Body of pancreas (tissue), 4 donors: ENCODE measurements at regions not wholly inside any gene's neighbourhood (a gene's known extent, or its start where the extent isn't known, plus 50 kb on each side); places are given as distances from the start of the nearest gene placed in this dataset.
"Not testable (repeated sequence)": the region's sequence is repeated elsewhere in the genome, so short reads cannot be mapped to it uniquely, and the experiment has no call there.

Experiments
- ATAC-seq: fragments of 150-250 bp; one replicate; pipeline ENCODE4 v1.9.1; 2016
- DNase-seq, 4 donors: peaks; one replicate each; pipeline ENCODE4 v3.0.0-alpha.2; 2019
- H3K27ac ChIP-seq, 4 donors: fragments of 200-600 bp; sonication (generic); 1 replicate in 3 of 4; 2 replicates in 1 of 4; pipeline versions ENCODE4 v1.5.1 to v1.6.1; 2016 to 2019; ENCODE audit warnings: mild to moderate bottlenecking in 1 of 4, mixed read lengths in 1 of 4, moderate library complexity in 1 of 4
- H3K27me3 ChIP-seq, 2 donors: fragments of 200-600 bp; sonication (generic); one replicate each; pipeline ENCODE4 v1.6.0; 2016; ENCODE audit warnings: mild to moderate bottlenecking in 1 of 2
- H3K36me3 ChIP-seq, 2 donors: fragments of 200-600 bp; sonication (generic); replicated peaks in 1 of 2; 2 replicates each; pipeline ENCODE4 v1.5.1; 2016; ENCODE audit warnings: low read depth in 2 of 2; ENCODE audit not compliant: insufficient read depth in 1 of 2
- H3K4me1 ChIP-seq: fragments of 200-600 bp; sonication (generic); one replicate; pipeline ENCODE4 v1.6.0; 2016
- H3K4me3 ChIP-seq, 2 donors: fragments of 200-600 bp; sonication (generic); 1 replicate in 1 of 2; 2 replicates in 1 of 2; pipeline ENCODE4 v1.5.1; 2016 to 2019
- H3K9me3 ChIP-seq, 3 donors: fragments of 200-600 bp; sonication (generic); 1 replicate in 2 of 3; 2 replicates in 1 of 3; pipeline ENCODE4 v1.5.1; 2016
- CTCF ChIP-seq, 7 experiments: fragments of 450-650 bp in 4 of 7; fragments of 200-600 bp in 3 of 7; sonication (generic) in 3 of 7; IDR thresholded peaks; one replicate each; pipeline ENCODE4 v1.5.1; 2016 to 2019; ENCODE audit warnings: antibody characterized with exemption in 7 of 7
- POLR2A ChIP-seq, 3 donors: fragments of 450-650 bp; IDR thresholded peaks; one replicate each; pipeline ENCODE4 v1.6.1; 2016; ENCODE audit warnings: antibody characterized with exemption in 3 of 3, mild to moderate bottlenecking in 2 of 3
- WGBS, 2 donors: methylation state at CpG; one replicate each; pipeline ENCODE4 v1.1.5; 2017; 5-methylcytosine and 5-hydroxymethylcytosine counted together
- intact Hi-C: fragments of 100-400 bp; cut with DNase I; formaldehyde crosslinking; loops from one replicate; pipeline ENCODE4 v1.15.1; 2023

GRCh38 chr9:115808695-115809094, 344.9 kb upstream of the PAPPA start:
- 54 to 60% methylated on average over 5 of the region's 5 CpGs for WGBS, 2 donors
- H3K4me1 ChIP-seq, result peaks cover 8% of the 10 kb centered on the region
- TF ChIP-seq POLR2A (IDR thresholded peaks at IDR 0.05), result no peak
- no peak for TF ChIP-seq CTCF (IDR thresholded peaks at IDR 0.05)
- no peaks in the 10 kb centered on the region for H3K9me3 ChIP-seq
- DNase-seq, result no peak
- H3K27ac ChIP-seq, result no peak overlapping the region
- H3K36me3 ChIP-seq, result no peaks in the 10 kb centered on the region
- ATAC-seq, result no peak
- no peak overlapping the region for H3K4me3 ChIP-seq
- H3K27me3 ChIP-seq, result no peaks in the 10 kb centered on the region
- intact Hi-C loops, result no loop called here

GRCh38 chr9:115810166-115810565, 343.4 kb upstream of the PAPPA start:
- H3K4me3 ChIP-seq, result no peak overlapping the region
- ATAC-seq, result no peak
- DNase-seq, result no peak
- peaks cover 8% of the 10 kb centered on the region for H3K4me1 ChIP-seq
- no peaks in the 10 kb centered on the region for H3K36me3 ChIP-seq
- H3K27ac ChIP-seq, result no peak overlapping the region
- intact Hi-C loops, result no loop called here
- H3K27me3 ChIP-seq, result no peaks in the 10 kb centered on the region
- 35 to 45% methylated on average over 2 of the region's 2 CpGs for WGBS, 2 donors
- TF ChIP-seq CTCF (IDR thresholded peaks at IDR 0.05) (no peak), POLR2A (IDR thresholded peaks at IDR 0.05) (no peak)
- no peaks in the 10 kb centered on the region for H3K9me3 ChIP-seq

- no peak for TF ChIP-seq POLR2A (IDR thresholded peaks at IDR 0.05)
- no peak for TF ChIP-seq CTCF (IDR thresholded peaks at IDR 0.05)
- intact Hi-C loops, result no loop called here
- Histone ChIP-seq H3K4me3 (no peak overlapping the region), H3K9me3 (no peaks in the 10 kb centered on the region), H3K27me3 (no peaks in the 10 kb centered on the region), H3K36me3 (no peaks in the 10 kb centered on the region), H3K4me1 (no peaks in the 10 kb centered on the region), H3K27ac (no peak overlapping the region)
- ATAC-seq (no peak), DNase-seq (no peak)
- 68 to 85% methylated on average over 1 of the region's 1 CpG for WGBS, 2 donors
These were observed 339.5 kb upstream of the PAPPA start for GRCh38 chr9:115814081-115814480.

- Histone ChIP-seq H3K27me3 (no peaks in the 10 kb centered on the region), H3K9me3 (no peaks in the 10 kb centered on the region), H3K27ac (no peak overlapping the region), H3K4me1 (no peaks in the 10 kb centered on the region), H3K4me3 (no peak overlapping the region), H3K36me3 (no peaks in the 10 kb centered on the region)
- DNase-seq (no peak), ATAC-seq (no peak)
- intact Hi-C loops, result no loop called here
- TF ChIP-seq POLR2A (IDR thresholded peaks at IDR 0.05), result no peak
- no peak for TF ChIP-seq CTCF (IDR thresholded peaks at IDR 0.05)
These were observed 337.8 kb upstream of the PAPPA start for GRCh38 chr9:115815786-115816185.

GRCh38 chr9:115818651-115819050, 334.9 kb upstream of the PAPPA start:
- WGBS, 2 donors, result 66 to 73% methylated on average over 2 of the region's 2 CpGs

More at GRCh38 chr9:115818651-115819050, 334.9 kb upstream of the PAPPA start:
- H3K27ac ChIP-seq, H3K9me3 ChIP-seq, H3K4me1 ChIP-seq, DNase-seq, H3K4me3 ChIP-seq, H3K27me3 ChIP-seq, ATAC-seq, H3K36me3 ChIP-seq, intact Hi-C loops: not testable (repeated sequence)
